Fibroblast of skin of scalp (primary cell): ENCODE measurements at regions not wholly inside any gene's neighbourhood (a gene's known extent, or its start where the extent isn't known, plus 50 kb on each side); places are given as distances from the start of the nearest gene placed in this dataset.
"Not testable (repeated sequence)": the region's sequence is repeated elsewhere in the genome, so short reads cannot be mapped to it uniquely, and the experiment has no call there.

Experiments used
- DNase-seq: peaks from one replicate; pipeline ENCODE4 v3.0.0-alpha.2; 2013

- no peak for DNase-seq
Measured at GRCh38 chr15:46879032-46879770, 838.1 kb upstream of the SEMA6D start.

DNA sequence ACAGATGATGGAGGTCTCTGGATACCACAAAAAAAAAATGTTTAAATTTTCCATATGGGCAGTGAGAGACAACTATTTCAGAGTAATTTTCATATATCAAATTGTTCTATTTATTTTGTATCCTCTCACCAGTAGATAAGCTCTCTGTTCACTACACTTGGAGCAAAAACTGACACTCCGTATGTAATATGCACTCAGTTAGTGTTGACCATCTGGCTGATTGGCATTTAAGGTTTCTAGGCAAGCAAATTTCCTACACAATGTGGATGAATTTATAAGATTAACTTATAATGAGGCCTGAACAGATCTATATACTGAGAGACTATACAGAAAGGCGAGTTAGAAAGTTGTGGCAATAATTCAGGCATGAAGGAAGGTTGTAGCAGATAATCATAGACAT lies 836.5 kb upstream of the SEMA6D start:
- no peak for DNase-seq

DNA sequence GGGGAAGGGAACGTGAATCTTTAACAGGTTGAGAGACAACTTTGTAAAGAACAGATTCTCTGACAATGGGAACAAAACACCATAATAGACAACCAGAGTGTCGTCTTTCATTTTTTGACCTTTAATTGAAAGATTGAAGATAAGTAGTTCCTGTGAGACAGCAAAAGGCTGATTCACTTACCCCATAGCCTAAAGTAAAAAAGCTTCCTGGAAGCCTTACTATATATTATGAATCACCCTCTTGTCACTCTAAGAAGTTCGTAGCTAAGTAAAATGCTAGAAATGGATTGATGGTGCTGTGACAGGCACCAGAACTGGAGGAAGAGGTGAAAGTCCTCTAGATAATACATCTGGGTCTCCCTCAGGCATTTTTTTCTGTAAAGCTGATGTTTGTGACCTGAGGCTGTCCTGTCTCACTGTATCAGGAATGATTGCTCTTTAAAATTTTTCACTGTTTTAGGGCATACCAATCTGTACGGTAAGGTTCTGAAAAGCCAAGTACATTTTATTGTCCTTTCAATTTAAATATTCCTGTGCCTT lies 824.6 kb upstream of the SEMA6D start:
- DNase-seq: peak; percentile 6

GRCh38 chr15:46894644-46895043 lies 822.7 kb upstream of the SEMA6D start:
- no peak for DNase-seq

- no peak for DNase-seq
Measured at GRCh38 chr15:46897266-46897665, 820.0 kb upstream of the SEMA6D start.

- DNase-seq: peak; percentile 29
Measured at GRCh38 chr15:46901001-46901400, 816.3 kb upstream of the SEMA6D start.

DNA sequence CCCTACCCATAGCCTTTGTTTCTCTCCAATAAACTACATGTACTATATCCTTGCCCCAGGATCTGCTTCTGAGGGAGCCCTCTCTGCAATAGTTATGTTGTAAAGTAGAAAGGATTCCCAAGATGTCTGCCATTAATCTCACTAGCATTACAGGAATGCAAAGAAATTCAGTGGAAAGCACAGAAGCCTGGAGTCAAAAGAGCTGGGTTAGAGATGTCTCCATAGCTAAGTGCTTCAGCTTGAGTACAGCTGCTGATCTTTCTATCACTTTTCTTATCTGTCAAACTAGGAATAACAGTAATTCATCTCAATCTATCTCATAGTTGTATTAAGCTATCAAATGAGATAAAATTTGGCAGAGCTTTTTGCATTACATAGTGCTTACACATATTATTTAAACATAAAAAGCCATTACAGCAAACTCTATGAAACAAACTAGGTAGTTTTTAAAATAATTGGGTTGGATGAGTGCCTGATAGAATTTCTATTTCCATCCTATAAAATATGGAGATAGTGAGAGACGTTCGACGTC lies 799.5 kb upstream of the SEMA6D start:
- no peak for DNase-seq

DNA sequence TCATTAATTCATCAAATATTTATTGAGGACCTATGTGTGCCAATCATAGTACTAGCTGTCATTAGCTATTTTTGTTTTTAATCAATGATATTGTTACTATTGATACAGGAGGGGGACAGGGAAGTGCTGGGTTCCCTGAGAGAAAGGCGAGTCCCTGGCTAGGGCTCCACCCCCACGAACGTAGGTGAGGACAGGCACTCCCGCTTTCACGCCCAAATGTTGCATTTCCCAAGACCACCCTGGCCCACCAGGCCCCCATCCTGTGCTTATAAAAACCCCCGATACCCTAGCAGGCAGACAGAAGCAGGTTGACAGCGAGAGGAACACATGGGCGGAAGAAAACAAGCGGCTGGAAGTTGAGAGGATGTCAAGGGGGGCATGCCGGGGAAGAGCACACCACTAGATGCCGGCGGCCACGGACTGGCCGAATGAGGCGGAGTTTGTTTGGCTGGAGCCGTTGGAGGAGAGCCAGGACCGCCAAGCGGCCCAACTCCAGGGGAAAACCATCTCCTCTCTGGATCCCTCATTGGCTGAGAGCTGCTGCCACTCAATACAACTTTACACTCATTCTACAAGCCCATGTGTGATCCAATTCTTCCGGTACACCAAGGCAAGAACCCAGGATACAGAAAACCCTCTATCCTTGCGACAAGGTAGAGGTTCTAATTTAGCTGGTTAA lies 798.7 kb upstream of the SEMA6D start:
- DNase-seq: no peak

- no peak for DNase-seq
Measured at GRCh38 chr15:46921891-46922290, 795.4 kb upstream of the SEMA6D start.

DNA sequence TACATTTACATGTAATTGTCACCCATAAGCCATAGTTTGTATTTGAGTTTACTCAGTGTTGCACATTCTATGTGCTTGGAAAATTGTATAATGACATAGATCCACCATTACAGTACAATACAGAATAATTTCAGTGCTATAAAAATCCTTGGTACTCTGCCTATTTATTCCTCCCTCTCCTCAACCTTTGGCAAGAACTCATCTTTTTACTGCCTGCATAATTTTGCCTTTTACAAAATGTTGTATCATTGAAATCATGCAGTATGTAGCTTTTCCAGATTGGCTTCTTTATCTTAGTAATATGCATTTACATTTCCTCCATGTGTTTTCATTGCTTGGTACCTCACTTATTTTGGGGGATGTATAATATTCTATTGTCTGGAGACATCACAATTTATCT lies 786.9 kb upstream of the SEMA6D start:
- DNase-seq: no peak

DNA sequence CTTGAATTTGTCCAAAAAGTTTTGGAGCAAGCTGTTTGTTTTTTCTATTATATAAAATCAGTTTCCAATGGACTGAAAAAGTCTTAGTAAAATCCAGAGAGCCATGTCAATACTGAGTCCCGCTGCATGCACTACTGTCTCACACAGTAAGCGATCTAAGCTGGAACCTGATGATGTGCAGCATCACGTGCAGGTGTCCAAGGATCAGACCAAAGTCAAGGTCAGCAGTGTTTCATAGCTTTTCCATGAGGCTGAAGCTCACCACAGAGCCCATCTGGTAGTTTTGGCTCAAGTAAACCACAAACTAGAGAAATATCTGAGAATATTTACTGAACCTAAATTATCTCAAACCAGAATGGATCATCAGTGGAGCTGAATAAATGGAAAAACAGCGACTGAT lies 784.0 kb upstream of the SEMA6D start:
- DNase-seq: no peak

DNA sequence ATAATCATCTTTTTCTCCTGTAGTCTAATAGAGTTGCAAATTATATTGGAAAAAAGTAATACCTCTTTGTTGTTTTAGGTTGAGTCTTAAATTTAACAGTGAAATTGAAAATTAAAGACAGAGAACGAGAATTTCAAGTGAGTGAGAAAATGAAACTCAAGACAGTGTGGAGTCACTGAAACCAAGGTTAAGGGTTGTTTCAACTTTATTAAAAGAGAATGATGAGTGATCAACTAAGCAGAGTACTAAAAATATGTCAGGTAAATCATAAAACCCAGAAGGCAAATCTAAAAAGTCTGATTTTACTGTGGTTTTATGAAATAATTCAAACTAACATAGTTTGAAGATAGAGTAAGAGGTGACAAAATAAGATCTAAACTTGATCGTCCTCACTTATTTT lies 782.5 kb upstream of the SEMA6D start:
- no peak for DNase-seq

GRCh38 chr15:46938169-46938568 lies 779.1 kb upstream of the SEMA6D start:
- DNase-seq: no peak

- no peak for DNase-seq
Measured at GRCh38 chr15:46941241-46941640, 776.1 kb upstream of the SEMA6D start.

DNA sequence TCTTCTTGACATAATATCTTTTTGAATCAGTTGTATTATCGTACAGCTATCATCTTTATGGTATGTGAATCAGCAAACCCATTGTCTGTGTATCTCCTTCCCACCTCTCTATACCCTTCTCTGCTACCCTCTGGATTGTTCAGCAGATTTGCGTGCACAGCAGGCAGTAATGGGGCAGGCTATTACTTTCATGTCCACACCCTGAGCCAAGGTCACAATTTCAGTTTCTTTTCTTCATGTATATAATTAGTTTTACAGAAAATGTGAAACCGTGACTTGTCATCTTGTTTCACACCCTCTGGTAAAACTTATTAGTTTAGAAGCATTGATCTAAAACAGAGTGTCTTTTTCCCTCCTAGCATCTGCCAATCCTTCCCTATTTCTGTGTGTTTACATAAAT lies 770.4 kb upstream of the SEMA6D start:
- no peak for DNase-seq

- DNase-seq: no peak
Measured at GRCh38 chr15:46955576-46955975, 761.7 kb upstream of the SEMA6D start.

- no peak for DNase-seq
Measured at GRCh38 chr15:46956456-46956855, 760.8 kb upstream of the SEMA6D start.

- no peak for DNase-seq
Measured at GRCh38 chr15:46956881-46957280, 760.4 kb upstream of the SEMA6D start.

DNA sequence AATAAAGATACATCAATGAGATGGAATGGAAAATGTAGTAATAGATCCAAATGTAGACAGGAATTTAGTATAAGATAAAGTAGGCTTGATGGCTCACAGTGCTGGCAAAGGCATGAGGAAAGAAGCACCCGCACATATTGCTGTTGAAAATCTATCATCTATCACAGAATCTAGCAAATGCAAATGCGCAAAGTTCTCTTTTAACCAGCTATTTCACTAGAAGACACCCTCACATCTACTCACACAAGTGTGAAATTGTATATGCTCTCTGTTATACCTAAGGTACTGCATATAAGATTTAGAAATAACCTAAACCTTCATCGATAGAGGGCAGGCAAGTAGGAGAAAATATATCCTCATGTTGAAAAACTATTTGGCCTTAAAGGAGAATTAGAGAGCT lies 756.7 kb upstream of the SEMA6D start:
- DNase-seq: no peak

- no peak for DNase-seq
Measured at GRCh38 chr15:46961795-46962194, 755.5 kb upstream of the SEMA6D start.

- DNase-seq: not testable (repeated sequence)
Measured at GRCh38 chr15:46988055-46988454, 729.2 kb upstream of the SEMA6D start.

GRCh38 chr15:46996359-46996758 lies 720.9 kb upstream of the SEMA6D start:
- DNase-seq: no peak

- no peak for DNase-seq
Measured at GRCh38 chr15:46997501-46997900, 719.8 kb upstream of the SEMA6D start.

- no peak for DNase-seq
Measured at GRCh38 chr15:47003568-47003967, 713.7 kb upstream of the SEMA6D start.
